Tibial nerve (tissue), 3 donors: ENCODE measurements at regions not wholly inside any gene's neighbourhood (a gene's known extent, or its start where the extent isn't known, plus 50 kb on each side); places are given as distances from the start of the nearest gene placed in this dataset.

ENCODE experiments used
- CTCF ChIP-seq, 5 experiments: fragments of 200-600 bp in 3 of 5; fragments of 450-650 bp in 2 of 5; sonication (generic) in 3 of 5; IDR thresholded peaks; one replicate each; pipeline ENCODE4 v1.5.1; 2016 to 2019; ENCODE audit warnings: antibody characterized with exemption in 5 of 5, mild to moderate bottlenecking in 3 of 5, moderate library complexity in 2 of 5
- POLR2A ChIP-seq, 2 donors: fragments of 450-650 bp; IDR thresholded peaks; one replicate each; pipeline ENCODE4 v1.6.1; 2017; ENCODE audit warnings: antibody characterized with exemption in 2 of 2, mild to moderate bottlenecking in 2 of 2, moderate library complexity in 2 of 2

- TF ChIP-seq CTCF (IDR thresholded peaks at IDR 0.05): no peak
- no peak for TF ChIP-seq POLR2A (IDR thresholded peaks at IDR 0.05)
Measured at GRCh38 chr12:4015225-4016091, 142.3 kb upstream of the PARP11 start.
